ENCODE measurements at regions not wholly inside any gene's neighbourhood (a gene's known extent, or its start where the extent isn't known, plus 50 kb on each side); places are given as distances from the start of the nearest gene placed in this dataset.

- dilution Hi-C loops (cut with MboI; ENCODE audit: extremely low pct_ligation_motif_present, low sequenced_read_pairs) (no loop called here), intact Hi-C loops (cut with micrococcal nuclease) (no loop called here)
- Histone ChIP-seq H3K27me3 (ENCODE audit: control insufficient read depth in 2 of 2, insufficient read depth in 2 of 2, low read length in 2 of 2) (peaks cover 0 to 3% of the 10 kb centered on the region in 2 experiments), H3K4me1 (ENCODE audit: control insufficient read depth, extremely low read depth, insufficient read depth, low read length) (no peaks in the 10 kb centered on the region), H2AFZ (ENCODE audit: low read depth, low read length) (no peak overlapping the region), H3K4me2 (ENCODE audit: insufficient read depth, low read length) (no peak overlapping the region), H3K4me3 (replicated peaks in 1 of 3; ENCODE audit: insufficient read depth in 1 of 3, low read depth in 1 of 3, low read length in 3 of 3) (no peak overlapping the region), H3K9ac (replicated peaks; ENCODE audit: extremely low read depth, insufficient read depth, low read length) (no peak overlapping the region), H3K9me1 (replicated peaks; ENCODE audit: control insufficient read depth, extremely low read depth, insufficient read depth, low read length) (no peaks in the 10 kb centered on the region), H3K9me3 (replicated peaks; ENCODE audit: control insufficient read depth, insufficient read depth, low read length) (no peaks in the 10 kb centered on the region), H3K79me2 (ENCODE audit: control insufficient read depth, insufficient read depth, low read length) (no peaks in the 10 kb centered on the region), H4K20me1 (replicated peaks; ENCODE audit: control insufficient read depth, extremely low read depth, insufficient read depth, low read length) (no peaks in the 10 kb centered on the region), H3K36me3 (ENCODE audit: control insufficient read depth in 2 of 2, extremely low read depth in 1 of 2, insufficient read depth in 2 of 2, low read length in 2 of 2) (no peaks in the 10 kb centered on the region), H3K27ac (ENCODE audit: insufficient read depth, low read depth, low read length) (no peak overlapping the region)
- ChIA-PET CTCF (interaction anchor here (0.6 to 1.3 kb wide), 3 partner anchors 16 to 43 kb away, joined by 3 read pairs; no protein-coding TSS in a partner anchor), POLR2A (no interaction called here)
- TF ChIP-seq MAX (IDR thresholded peaks at IDR 0.05; ENCODE audit: insufficient read depth, insufficient read length) (no peak), MYC (IDR thresholded peaks at IDR 0.05; ENCODE audit: low read depth, low read length) (no peak), POLR2AphosphoS5 (IDR thresholded peaks at IDR 0.05; ENCODE audit: insufficient read depth, low read depth, low read length) (no peak), JUN (IDR thresholded peaks at IDR 0.05; ENCODE audit: borderline replicate concordance, insufficient read depth, insufficient read length, low read depth) (no peak), FOS (IDR thresholded peaks at IDR 0.05; ENCODE audit: borderline replicate concordance, insufficient read depth, low read length) (no peak), GATA2 (IDR thresholded peaks at IDR 0.05; ENCODE audit: insufficient read depth, insufficient read length, low read depth, low read length) (no peak), EZH2 (IDR thresholded peaks at IDR 0.05; ENCODE audit: borderline replicate concordance, low read depth, low read length, severe bottlenecking) (no peak), CTCF (IDR thresholded peaks at IDR 0.05; ENCODE audit: extremely low read depth in 1 of 2, insufficient read depth in 1 of 2, low read depth in 1 of 2, low read length in 2 of 2) (no peak), POLR2A (IDR thresholded peaks at IDR 0.05; ENCODE audit: low read depth, low read length) (no peak)
- no peak for DNase-seq (ENCODE audit: low read depth, low spot score)
- no TSS peak for BruUV-seq (replicated peaks)
- no peak for FAIRE-seq
Measured at GRCh38 chr2:18792684-18793083, 203.3 kb upstream of the NT5C1B start.

Measured in endothelial cell of umbilical vein (primary cell).